SK-N-SH (cell line): ENCODE measurements at regions not wholly inside any gene's neighbourhood (a gene's known extent, or its start where the extent isn't known, plus 50 kb on each side); places are given as distances from the start of the nearest gene placed in this dataset.

Source experiments
- CTCF ChIA-PET: fragments of 300-600, 350-600 bp; formaldehyde crosslinking; extraction: SDS; loops from one replicate; lab custom pipeline; 2021; lab: Yijun Ruan, JAX
- POLR2A ChIA-PET: fragments of 350-600 bp; sonication (Branson Sonifier 250); formaldehyde crosslinking; extraction: SDS; loops from one replicate; lab custom pipeline; 2020; ENCODE audit warnings: antibody characterized with exemption, inconsistent platforms; lab: Yijun Ruan, JAX
- DNase-seq: peaks from one replicate; pipeline ENCODE4 v3.0.0; 2012
- H2AFZ ChIP-seq: fragments of 200-600 bp; sonication (generic); 2 replicates; pipeline ENCODE4 v1.8.1; 2016; ENCODE audit warnings: antibody characterized with exemption, mild to moderate bottlenecking, low read depth
- H3F3A ChIP-seq: fragments of 200-600 bp; sonication (generic); replicated peaks from 2 replicates; pipeline ENCODE3; 2016; ENCODE audit warnings: antibody characterized with exemption, mild to moderate bottlenecking; ENCODE audit not compliant: insufficient read depth
- H3K27ac ChIP-seq, 2 experiments: fragments of 200-500 bp in 1 of 2; fragments of 200-600 bp in 1 of 2; sonication (Bioruptor generic) in 1 of 2; sonication (generic), shearing (Covaris generic) in 1 of 2; 2 replicates each; pipeline versions ENCODE4 v1.5.1 to v1.6.1; 2014 to 2016; ENCODE audit warnings: low read depth in 2 of 2, inconsistent platforms in 1 of 2, low read length in 1 of 2, mild to moderate bottlenecking in 1 of 2, mixed read lengths in 1 of 2
- H3K27me3 ChIP-seq: fragments of 200-600 bp; sonication (generic), shearing (Covaris generic); 2 replicates; pipeline ENCODE4 v1.6.1; 2016; ENCODE audit warnings: mixed run types; ENCODE audit not compliant: insufficient read depth
- H3K36me3 ChIP-seq, 2 experiments: fragments of 200-500 bp in 1 of 2; fragments of 200-600 bp in 1 of 2; sonication (Bioruptor generic) in 1 of 2; sonication (generic) in 1 of 2; replicated peaks in 1 of 2; 2 replicates each; pipeline versions ENCODE3 to v1.5.1; 2014 to 2016; ENCODE audit warnings: low read length in 1 of 2, mild to moderate bottlenecking in 1 of 2; ENCODE audit not compliant: insufficient read depth in 2 of 2, control insufficient read depth in 1 of 2
- H3K4me1 ChIP-seq, 2 experiments: fragments of 200-500 bp in 1 of 2; fragments of 200-600 bp in 1 of 2; sonication (Bioruptor generic) in 1 of 2; sonication (generic), shearing (Covaris generic) in 1 of 2; 2 replicates each; pipeline versions ENCODE4 v1.5.1 to v1.6.1; 2014 to 2016; ENCODE audit warnings: low read depth in 1 of 2, low read length in 1 of 2, mixed run types in 1 of 2; ENCODE audit not compliant: insufficient read depth in 2 of 2, control insufficient read depth in 1 of 2
- H3K4me2 ChIP-seq: fragments of 200-600 bp; sonication (generic), shearing (Covaris generic); 2 replicates; pipeline ENCODE4 v1.6.1; 2017; ENCODE audit warnings: mixed run types
- H3K4me3 ChIP-seq, 2 experiments: fragments of 200-500 bp in 1 of 2; fragments of 200-600 bp in 1 of 2; sonication (Bioruptor generic) in 1 of 2; sonication (generic), shearing (Covaris generic) in 1 of 2; 2 replicates each; pipeline versions ENCODE4 v1.5.1 to v1.8.1; 2014 to 2016; ENCODE audit warnings: low read depth in 2 of 2, inconsistent platforms in 1 of 2, low read length in 1 of 2, mild to moderate bottlenecking in 1 of 2, mixed read lengths in 1 of 2, moderate library complexity in 1 of 2
- H3K79me2 ChIP-seq: fragments of 200-600 bp; sonication (generic); 2 replicates; pipeline ENCODE4 v1.8.1; 2017; ENCODE audit warnings: mild to moderate bottlenecking; ENCODE audit not compliant: insufficient read depth
- H3K9ac ChIP-seq: fragments of 200-600 bp; sonication (generic); 2 replicates; pipeline ENCODE4 v1.6.1; 2017; ENCODE audit warnings: mixed run types
- H3K9me2 ChIP-seq: fragments of 200-600 bp; sonication (generic); 2 replicates; pipeline ENCODE4 v1.6.1; 2017; ENCODE audit warnings: mixed run types
- H3K9me3 ChIP-seq: fragments of 200-600 bp; sonication (generic); 2 replicates; pipeline ENCODE4 v1.6.1; 2017; ENCODE audit warnings: mixed run types, mild to moderate bottlenecking, moderate library complexity
- H4K20me1 ChIP-seq: fragments of 200-600 bp; sonication (generic); 2 replicates; pipeline ENCODE4 v1.6.1; 2017; ENCODE audit warnings: mild to moderate bottlenecking, mixed run types; ENCODE audit not compliant: insufficient read depth
- CTCF ChIP-seq: fragments of 200-600 bp; sonication (generic); IDR thresholded peaks from 2 replicates; pipeline ENCODE4 v1.6.1; 2017; ENCODE audit warnings: antibody characterized with exemption, mild to moderate bottlenecking, moderate library complexity
- ELF1 ChIP-seq: IDR thresholded peaks from 2 replicates; pipeline ENCODE4 v1.4.0; 2012
- EP300 ChIP-seq, 2 experiments: IDR thresholded peaks; 2 replicates each; pipeline versions ENCODE4 v1.4.0 to v1.6.1; 2012; ENCODE audit warnings: borderline replicate concordance in 1 of 2, low read depth in 1 of 2, low read length in 1 of 2
- MEF2A ChIP-seq: IDR thresholded peaks from 2 replicates; pipeline ENCODE4 v1.4.0; 2012; ENCODE audit warnings: low read depth, borderline replicate concordance
- MXI1 ChIP-seq: IDR thresholded peaks from 2 replicates; pipeline ENCODE4 v1.6.1; 2012; ENCODE audit warnings: mild to moderate bottlenecking, low read depth, low read length, improper control_type of control experiment
- NFIC ChIP-seq: IDR thresholded peaks from 2 replicates; pipeline ENCODE4 v1.4.0; 2012; ENCODE audit warnings: borderline replicate concordance
- NRF1 ChIP-seq: IDR thresholded peaks from 2 replicates; pipeline ENCODE4 v1.6.1; 2012; ENCODE audit warnings: low read depth, mild to moderate bottlenecking, low read length
- POLR2AphosphoS5 ChIP-seq: IDR thresholded peaks from 2 replicates; pipeline ENCODE4 v1.6.1; 2012; ENCODE audit warnings: low read depth, low read length
- RAD21 ChIP-seq: IDR thresholded peaks from 2 replicates; pipeline ENCODE4 v1.6.1; 2012; ENCODE audit warnings: mild to moderate bottlenecking, low read length
- REST ChIP-seq: IDR thresholded peaks from 2 replicates; pipeline ENCODE4 v1.6.1; 2012; ENCODE audit warnings: mild to moderate bottlenecking, low read depth, low read length, moderate library complexity
- RXRA ChIP-seq: IDR thresholded peaks from 2 replicates; pipeline ENCODE4 v1.4.0; 2012; ENCODE audit warnings: low read depth, mild to moderate bottlenecking, borderline replicate concordance
- SIN3A ChIP-seq: IDR thresholded peaks from 2 replicates; pipeline ENCODE4 v1.6.1; 2012; ENCODE audit warnings: low read depth, mild to moderate bottlenecking, low read length, moderate library complexity, borderline replicate concordance
- TCF12 ChIP-seq: IDR thresholded peaks from 2 replicates; pipeline ENCODE4 v1.4.0; 2012
- TEAD4 ChIP-seq: IDR thresholded peaks from 2 replicates; pipeline ENCODE4 v1.4.0; 2012; ENCODE audit warnings: mild to moderate bottlenecking, borderline replicate concordance; ENCODE audit not compliant: insufficient read depth
- USF2 ChIP-seq: fragments of 150-350 bp; IDR thresholded peaks from 2 replicates; pipeline ENCODE4 v1.6.1; 2017; ENCODE audit warnings: antibody characterized with exemption, low read length, low read depth, borderline replicate concordance
- WGBS: methylation state at CpG from one replicate; pipeline ENCODE4 v1.1.6; 2017; ENCODE audit warnings: low lambda C conversion rate; 5-methylcytosine and 5-hydroxymethylcytosine counted together

- no peaks in the 10 kb centered on the region for H3K9me2 ChIP-seq
- CTCF ChIA-PET: interaction anchor here (0.6 to 1.7 kb wide), 2 partner anchors 170 to 562 kb away, joined by 3 to 43 read pairs; partner anchors contain the start of gene HTR1A
- H3K4me3 ChIP-seq: no peak overlapping the region
- TF ChIP-seq EP300 (IDR thresholded peaks at IDR 0.05; ENCODE audit: borderline replicate concordance in 1 of 2, low read depth in 1 of 2, low read length in 1 of 2) (no peak), RAD21 (no peak), USF2 (no peak), POLR2AphosphoS5 (no peak), TCF12 (no peak), ELF1 (no peak), MEF2A (no peak), RXRA (no peak), NRF1 (no peak), NFIC (no peak), MXI1 (no peak), REST (no peak), TEAD4 (no peak), CTCF (no peak), SIN3A (no peak)
- TF ChIP-seq, all 33 proteins: peak for 0
- Histone ChIP-seq H3F3A (no peaks in the 10 kb centered on the region), H3K79me2 (no peaks in the 10 kb centered on the region), H3K4me2 (no peak overlapping the region), H3K27me3 (no peaks in the 10 kb centered on the region), H3K27ac (no peak overlapping the region), H4K20me1 (no peaks in the 10 kb centered on the region), H2AFZ (no peak overlapping the region), H3K4me1 (no peaks in the 10 kb centered on the region; a peak in 1 of 4 replicates), H3K9me3 (no peaks in the 10 kb centered on the region), H3K9ac (no peak overlapping the region), H3K36me3 (no peaks in the 10 kb centered on the region)
- no peak for DNase-seq
- POLR2A ChIA-PET: no interaction called here
- 0% methylated on average over 2 of the region's 2 CpGs for WGBS
Observed at GRCh38 chr5:63400079-63400478, 562.2 kb downstream of the HTR1A start.
